GM19035 (cell line): ENCODE measurements at regions not wholly inside any gene's neighbourhood (a gene's known extent, or its start where the extent isn't known, plus 50 kb on each side); places are given as distances from the start of the nearest gene placed in this dataset.
A peak's percentile ranks its signal among the peaks of the same experiment; 100 is the strongest.

Source experiments
- ATAC-seq: cut with Tn5 transposase; IDR thresholded peaks from one replicate; pipeline ENCODE4 v1.9.1; 2021; ENCODE audit not compliant: unreplicated experiment

GRCh38 chr17:69605571-69605970 is 191.1 kb downstream of the MAP2K6 start:
- ATAC-seq: no peak

DNA sequence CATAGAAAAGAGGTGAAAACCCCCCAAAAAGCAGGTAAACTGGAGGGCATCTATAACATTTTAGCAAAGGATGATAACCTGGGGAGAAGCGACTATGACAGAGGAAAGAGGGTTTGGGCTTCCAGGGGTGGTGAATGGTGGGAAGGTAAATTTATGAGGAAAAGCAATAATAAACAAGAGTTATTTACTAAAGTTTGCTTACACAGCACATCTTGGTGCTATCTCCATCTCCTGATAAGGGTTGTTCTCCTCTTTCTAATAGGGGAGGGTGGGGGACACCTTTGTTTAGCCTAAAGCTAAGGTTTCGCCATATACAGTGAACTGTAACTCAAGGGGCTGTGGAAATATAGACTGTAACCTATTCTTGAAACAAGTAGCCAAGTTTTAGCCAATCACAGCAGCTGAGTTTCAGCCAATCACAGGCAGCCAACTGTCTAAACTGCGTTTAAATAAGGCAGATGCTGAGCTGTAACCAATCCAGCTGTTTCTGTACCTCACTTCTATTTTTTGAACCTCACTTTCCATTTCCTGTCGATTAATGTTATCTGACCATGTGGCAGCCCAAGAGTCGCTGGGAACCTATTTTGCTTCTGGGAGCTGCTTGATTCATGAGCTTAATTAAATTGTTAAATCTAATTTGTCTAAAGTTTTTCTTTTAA is 191.8 kb downstream of the MAP2K6 start:
- no peak for ATAC-seq

GRCh38 chr17:69607162-69607834 is 192.8 kb downstream of the MAP2K6 start:
- peak; percentile 88 for ATAC-seq

GRCh38 chr17:69608141-69608540 is 193.6 kb downstream of the MAP2K6 start:
- ATAC-seq: no peak

GRCh38 chr17:69608808-69609472 is 194.4 kb downstream of the MAP2K6 start:
- no peak for ATAC-seq

DNA sequence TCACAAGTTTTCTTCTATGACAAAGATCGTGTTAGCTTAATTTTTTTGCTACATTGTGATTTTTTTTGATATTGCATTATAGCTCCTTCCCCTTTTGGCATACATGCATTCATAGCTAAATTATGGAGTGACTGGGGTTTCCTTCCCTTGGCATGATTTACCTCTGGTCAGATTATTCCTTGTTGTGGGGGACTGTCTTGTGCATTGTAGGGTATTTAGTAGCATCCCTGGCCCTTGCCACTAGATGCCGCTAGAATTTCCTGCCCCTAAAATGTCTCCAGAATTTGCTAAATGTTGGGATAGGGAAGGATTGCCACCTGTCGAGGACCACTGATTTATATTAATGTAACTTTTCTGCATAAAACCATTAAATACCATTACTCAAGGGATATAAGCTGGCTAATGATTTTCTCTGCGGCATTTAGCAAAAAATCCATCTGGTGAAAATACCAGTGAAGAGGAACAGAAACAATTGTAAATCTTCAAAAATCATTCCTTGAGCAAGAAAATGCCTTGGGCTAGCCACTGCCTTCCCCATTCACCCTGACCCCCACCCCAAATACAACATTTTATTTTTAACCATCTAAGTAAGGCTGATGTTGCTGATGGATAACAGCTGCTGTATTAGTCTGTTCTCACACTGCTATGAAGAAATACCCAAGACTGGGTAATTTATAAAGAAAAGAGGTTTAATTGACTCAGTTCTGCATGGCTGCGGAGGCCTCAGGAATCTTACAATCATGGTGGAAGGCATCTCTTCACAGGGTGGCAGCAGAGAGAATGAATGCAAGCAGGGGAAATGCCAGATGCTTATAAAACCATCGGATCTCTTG is 195.2 kb downstream of the MAP2K6 start:
- ATAC-seq: no peak

DNA sequence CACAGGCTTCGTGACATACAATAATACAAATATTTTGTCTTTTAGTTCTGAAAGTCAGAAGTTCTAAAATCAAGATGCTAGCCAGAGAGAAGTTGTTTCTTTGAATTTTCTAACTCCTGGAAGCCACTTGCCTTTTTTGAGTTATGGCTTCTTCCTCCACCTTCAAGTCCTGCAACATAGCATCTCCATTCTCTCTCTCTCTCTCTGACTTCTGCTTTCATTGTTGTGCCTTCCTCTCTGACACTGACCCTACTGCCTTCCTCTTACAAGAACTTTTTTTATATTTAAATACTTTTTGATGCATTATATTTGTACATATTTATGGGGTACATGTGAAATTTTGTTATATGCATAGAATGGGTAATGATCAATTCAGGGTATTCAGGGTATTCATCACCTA is 205.9 kb downstream of the MAP2K6 start:
- no peak for ATAC-seq

GRCh38 chr17:69625474-69625873 is 211.0 kb downstream of the MAP2K6 start:
- no peak for ATAC-seq

- ATAC-seq: no peak
These were observed 215.6 kb downstream of the MAP2K6 start for GRCh38 chr17:69630056-69630635.

GRCh38 chr17:69634844-69635243 is 220.3 kb downstream of the MAP2K6 start:
- ATAC-seq: no peak

GRCh38 chr17:69637446-69638156 is 223.1 kb downstream of the MAP2K6 start:
- no peak for ATAC-seq

DNA sequence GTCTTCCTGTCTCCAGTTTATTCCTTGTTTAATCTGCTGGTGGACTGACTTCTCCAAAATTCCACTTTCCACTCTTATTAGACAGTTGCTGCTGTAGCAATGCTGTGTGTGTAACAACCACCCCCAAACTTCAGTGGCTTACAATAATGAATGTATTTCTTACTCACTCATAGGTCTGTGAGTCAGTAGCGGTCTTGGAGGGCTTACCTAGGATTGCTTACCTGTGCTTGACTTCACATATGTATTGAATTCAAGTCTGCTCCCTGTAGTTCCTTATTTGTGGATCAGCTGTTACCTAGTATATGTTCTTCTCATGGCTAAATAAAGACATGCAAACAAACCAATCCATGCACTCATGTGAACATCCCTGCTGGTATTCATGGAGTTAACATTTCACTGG is 224.6 kb downstream of the MAP2K6 start:
- no peak for ATAC-seq

DNA sequence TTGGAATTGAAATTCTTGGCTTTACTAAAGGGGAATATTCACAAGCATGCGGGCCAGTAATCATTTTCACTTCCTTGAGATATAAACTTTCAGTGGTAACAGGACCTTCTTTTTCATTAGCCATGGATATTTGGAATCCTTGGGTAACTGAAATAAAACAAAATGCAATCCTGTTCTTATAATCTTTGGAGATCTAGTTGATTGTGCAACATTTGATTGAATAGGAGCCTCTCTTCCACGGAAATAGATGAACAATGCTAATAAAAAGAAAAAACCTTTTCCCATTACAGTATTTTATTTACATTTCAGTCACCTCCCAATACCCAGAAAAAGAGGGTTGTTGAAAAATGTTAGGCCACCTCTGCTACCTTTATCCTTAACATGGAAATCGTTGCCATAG is 225.6 kb downstream of the MAP2K6 start:
- no peak for ATAC-seq

DNA sequence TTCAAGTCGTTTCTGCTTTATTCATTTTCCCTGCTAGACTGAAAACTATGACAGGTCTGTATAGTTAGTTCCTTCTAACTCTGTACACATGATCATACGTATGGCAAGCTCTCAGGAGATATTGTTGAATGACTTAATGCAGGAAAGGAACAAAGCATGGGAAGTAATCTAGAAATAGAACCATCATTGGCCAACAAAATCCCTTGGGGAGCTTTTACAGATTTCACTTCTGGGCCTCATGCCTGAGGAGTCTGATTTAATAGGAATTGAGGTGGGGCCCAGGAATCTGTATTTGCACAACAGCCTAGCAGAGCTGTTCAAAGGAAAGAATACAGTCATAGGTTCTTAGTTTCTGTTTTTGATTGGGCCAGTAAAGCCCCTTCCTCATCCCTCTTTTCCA is 229.2 kb downstream of the MAP2K6 start:
- ATAC-seq: no peak

- no peak for ATAC-seq
These were observed 232.2 kb downstream of the MAP2K6 start for GRCh38 chr17:69646729-69647128.

DNA sequence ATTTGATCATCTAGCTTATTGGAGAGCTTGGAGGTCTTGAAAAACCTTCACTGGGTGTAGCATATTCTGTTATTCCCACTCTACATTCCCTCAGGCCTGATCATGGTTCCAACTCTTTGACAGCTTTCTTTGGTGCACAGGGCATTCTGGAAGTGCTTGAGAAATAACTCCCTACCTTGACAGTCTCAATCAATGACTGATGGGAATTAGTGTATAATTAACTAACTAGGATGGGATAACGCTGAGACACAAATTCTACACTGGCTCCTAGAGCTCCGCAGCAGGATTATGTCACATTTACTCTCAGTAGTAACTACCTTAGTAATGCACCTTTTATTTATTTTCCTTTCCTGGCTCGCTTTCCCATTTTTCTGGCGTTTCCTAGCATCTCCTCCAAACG is 236.4 kb downstream of the MAP2K6 start:
- no peak for ATAC-seq

DNA sequence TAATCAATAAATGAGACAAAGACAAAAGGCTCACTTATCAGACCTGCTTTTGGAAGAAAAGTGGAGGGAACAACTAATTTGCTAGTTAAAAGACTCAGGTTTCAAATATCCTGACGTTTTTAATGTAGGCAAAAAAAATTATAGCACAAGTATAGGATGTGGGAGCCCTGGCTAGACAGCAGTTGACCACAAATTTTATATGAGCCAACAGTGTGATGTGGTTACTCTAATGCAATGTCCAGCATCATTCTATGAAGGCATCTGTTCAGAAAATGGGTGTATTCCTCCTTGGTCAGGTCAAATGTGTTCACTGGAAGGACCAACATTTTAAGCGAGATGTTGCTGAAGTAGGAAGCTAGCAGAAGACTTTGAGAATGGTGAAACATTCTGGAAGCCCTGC is 237.4 kb downstream of the MAP2K6 start:
- no peak for ATAC-seq

GRCh38 chr17:69654981-69655855 is 240.7 kb downstream of the MAP2K6 start:
- ATAC-seq: no peak

DNA sequence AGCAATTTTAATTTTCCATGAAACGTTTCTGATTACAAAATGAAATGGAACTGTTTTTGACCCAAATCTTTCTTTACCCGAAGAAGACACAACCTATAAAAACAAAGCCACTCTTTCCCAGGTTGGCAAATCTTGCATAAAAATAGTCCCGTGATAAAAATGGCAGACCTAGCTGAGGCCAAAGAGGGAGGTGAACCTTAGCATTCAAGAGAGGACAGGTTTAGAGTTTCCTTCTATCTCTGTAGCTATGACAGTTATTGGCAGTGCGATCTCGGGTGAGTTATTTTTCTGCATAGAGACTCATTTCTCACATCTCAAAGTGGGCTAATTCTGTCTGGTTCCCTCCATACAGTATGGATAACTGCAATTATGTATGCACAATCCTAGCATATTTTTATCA is 241.4 kb downstream of the MAP2K6 start:
- ATAC-seq: no peak
